ENCODE measurements at regions not wholly inside any gene's neighbourhood (a gene's known extent, or its start where the extent isn't known, plus 50 kb on each side); places are given as distances from the start of the nearest gene placed in this dataset.
A peak's percentile ranks its signal among the peaks of the same experiment; 100 is the strongest.
"Not testable (repeated sequence)": the region's sequence is repeated elsewhere in the genome, so short reads cannot be mapped to it uniquely, and the experiment has no call there.

GRCh38 chr6:150299873-150300485, 68.8 kb upstream of the IYD start:
- no peak overlapping the region for H3K4me3 Mint-ChIP-seq
- H3K27me3 Mint-ChIP-seq: peaks cover 3% of the 10 kb centered on the region
- H3K27ac Mint-ChIP-seq: no peak overlapping the region
- DNase-seq: no peak
- H3K4me1 Mint-ChIP-seq: peaks cover 14% of the 10 kb centered on the region
- POLR2A ChIA-PET: no interaction called here
- peaks cover 18% of the 10 kb centered on the region for H3K9me3 Mint-ChIP-seq
- CTCF ChIA-PET: interaction anchor here (0.7 kb wide), 1 partner anchor 111 kb away, joined by 4 read pairs; no protein-coding TSS in a partner anchor
- no peaks in the 10 kb centered on the region for H3K36me3 Mint-ChIP-seq (ENCODE audit: low read depth)

GRCh38 chr6:150301846-150302519, 66.8 kb upstream of the IYD start:
- CTCF ChIA-PET: interaction anchor here (1.2 to 2.4 kb wide), 2 partner anchors 116 to 231 kb away, joined by 3 to 7 read pairs; no protein-coding TSS in a partner anchor
- no peak for DNase-seq
- POLR2A ChIA-PET: no interaction called here
- peaks cover 11% of the 10 kb centered on the region for H3K9me3 Mint-ChIP-seq
- no peak overlapping the region for H3K27ac Mint-ChIP-seq
- no peak overlapping the region for H3K4me3 Mint-ChIP-seq
- H3K36me3 Mint-ChIP-seq (ENCODE audit: low read depth): no peaks in the 10 kb centered on the region
- H3K4me1 Mint-ChIP-seq: peaks cover 14% of the 10 kb centered on the region
- H3K27me3 Mint-ChIP-seq: peaks cover 6% of the 10 kb centered on the region

- ChIA-PET POLR2A (no interaction called here), CTCF (interaction anchor here (0.8 to 2.4 kb wide), 3 partner anchors 115 to 232 kb away, joined by 3 to 7 read pairs (median 4); no protein-coding TSS in a partner anchor)
- H3K27ac Mint-ChIP-seq: peak overlapping the region; percentile 48
Observed at GRCh38 chr6:150302520-150303176, 66.2 kb upstream of the IYD start.

GRCh38 chr6:150303256-150303655, 65.6 kb upstream of the IYD start:
- H3K27me3 Mint-ChIP-seq: peaks cover 10% of the 10 kb centered on the region
- H3K36me3 Mint-ChIP-seq (ENCODE audit: low read depth): no peaks in the 10 kb centered on the region
- H3K27ac Mint-ChIP-seq: no peak overlapping the region
- DNase-seq: no peak
- ChIA-PET CTCF (interaction anchor here (0.8 to 1.2 kb wide), 2 partner anchors 115 to 223 kb away, joined by 3 to 4 read pairs; no protein-coding TSS in a partner anchor), POLR2A (no interaction called here)
- no peak overlapping the region for H3K4me3 Mint-ChIP-seq
- H3K4me1 Mint-ChIP-seq: peaks cover 14% of the 10 kb centered on the region
- no peaks in the 10 kb centered on the region for H3K9me3 Mint-ChIP-seq

More at GRCh38 chr6:150302520-150303176, 66.2 kb upstream of the IYD start:
- Mint-ChIP-seq H3K4me3 (no peak overlapping the region), H3K9me3 (peaks cover 5% of the 10 kb centered on the region), H3K27me3 (peaks cover 11% of the 10 kb centered on the region), H3K4me1 (peaks cover 14% of the 10 kb centered on the region), H3K36me3 (ENCODE audit: low read depth) (no peaks in the 10 kb centered on the region)
- DNase-seq: no peak

- ChIA-PET CTCF (no interaction called here), POLR2A (no interaction called here)
- Mint-ChIP-seq H3K4me1 (peaks cover 14% of the 10 kb centered on the region), H3K27me3 (peaks cover 10% of the 10 kb centered on the region), H3K9me3 (no peaks in the 10 kb centered on the region), H3K27ac (no peak overlapping the region), H3K4me3 (no peak overlapping the region), H3K36me3 (ENCODE audit: low read depth) (no peaks in the 10 kb centered on the region)
- no peak for DNase-seq
Observed at GRCh38 chr6:150304429-150304828, 64.4 kb upstream of the IYD start.

GRCh38 chr6:150306290-150306689, 62.5 kb upstream of the IYD start:
- POLR2A ChIA-PET: no interaction called here
- H3K9me3 Mint-ChIP-seq: no peaks in the 10 kb centered on the region
- DNase-seq: no peak
- CTCF ChIA-PET: no interaction called here
- no peaks in the 10 kb centered on the region for H3K36me3 Mint-ChIP-seq (ENCODE audit: low read depth)
- peaks cover 10% of the 10 kb centered on the region for H3K27me3 Mint-ChIP-seq
- H3K4me3 Mint-ChIP-seq: no peak overlapping the region
- no peak overlapping the region for H3K27ac Mint-ChIP-seq
- H3K4me1 Mint-ChIP-seq: peaks cover 22% of the 10 kb centered on the region

GRCh38 chr6:150307520-150307919, 61.3 kb upstream of the IYD start:
- peaks cover 15% of the 10 kb centered on the region for H3K4me1 Mint-ChIP-seq
- H3K9me3 Mint-ChIP-seq: no peaks in the 10 kb centered on the region
- H3K4me3 Mint-ChIP-seq: no peak overlapping the region
- H3K27me3 Mint-ChIP-seq: peaks cover 10% of the 10 kb centered on the region
- ChIA-PET CTCF (interaction anchor here (0.5 kb wide), 1 partner anchor 430 kb away, joined by 3 read pairs; no protein-coding TSS in a partner anchor), POLR2A (no interaction called here)
- no peak overlapping the region for H3K27ac Mint-ChIP-seq
- no peak for DNase-seq
- H3K36me3 Mint-ChIP-seq (ENCODE audit: low read depth): no peaks in the 10 kb centered on the region

GRCh38 chr6:150308812-150309645, 59.8 kb upstream of the IYD start:
- H3K4me1 Mint-ChIP-seq: peaks cover 10% of the 10 kb centered on the region
- ChIA-PET POLR2A (no interaction called here), CTCF (no interaction called here)
- no peak overlapping the region for H3K4me3 Mint-ChIP-seq
- DNase-seq: no peak
- no peaks in the 10 kb centered on the region for H3K9me3 Mint-ChIP-seq
- no peak overlapping the region for H3K27ac Mint-ChIP-seq
- H3K27me3 Mint-ChIP-seq: peaks cover 17% of the 10 kb centered on the region
- no peaks in the 10 kb centered on the region for H3K36me3 Mint-ChIP-seq (ENCODE audit: low read depth)

GRCh38 chr6:150310539-150310938, 58.3 kb upstream of the IYD start:
- H3K4me3 Mint-ChIP-seq: no peak overlapping the region
- peaks cover 10% of the 10 kb centered on the region for H3K4me1 Mint-ChIP-seq
- no peak overlapping the region for H3K27ac Mint-ChIP-seq
- ChIA-PET CTCF (no interaction called here), POLR2A (no interaction called here)
- H3K9me3 Mint-ChIP-seq: no peaks in the 10 kb centered on the region
- H3K27me3 Mint-ChIP-seq: peaks cover 17% of the 10 kb centered on the region
- no peaks in the 10 kb centered on the region for H3K36me3 Mint-ChIP-seq (ENCODE audit: low read depth)
- no peak for DNase-seq

- H3K4me3 Mint-ChIP-seq; H3K9me3 Mint-ChIP-seq; H3K36me3 Mint-ChIP-seq (ENCODE audit: low read depth); POLR2A ChIA-PET: not testable (repeated sequence)
- Mint-ChIP-seq H3K27ac (peak overlapping the region; percentile 8), H3K27me3 (peaks cover 15% of the 10 kb centered on the region), H3K4me1 (peaks cover 10% of the 10 kb centered on the region)
- CTCF ChIA-PET: interaction anchor here (0.6 to 0.7 kb wide), 2 partner anchors 117 to 552 kb away, joined by 3 read pairs; no protein-coding TSS in a partner anchor
- peak; percentile 28 for DNase-seq
Observed at GRCh38 chr6:150311149-150311944, 57.5 kb upstream of the IYD start.

GRCh38 chr6:150312395-150312794, 56.4 kb upstream of the IYD start:
- Mint-ChIP-seq H3K27me3 (peaks cover 10% of the 10 kb centered on the region), H3K4me1 (peaks cover 10% of the 10 kb centered on the region), H3K4me3 (no peak overlapping the region), H3K36me3 (ENCODE audit: low read depth) (no peaks in the 10 kb centered on the region), H3K27ac (no peak overlapping the region), H3K9me3 (no peaks in the 10 kb centered on the region)
- DNase-seq: no peak
- POLR2A ChIA-PET: no interaction called here
- CTCF ChIA-PET: interaction anchor here (0.7 kb wide), 1 partner anchor 118 kb away, joined by 3 read pairs; no protein-coding TSS in a partner anchor

GRCh38 chr6:150312844-150313584, 55.8 kb upstream of the IYD start:
- H3K27me3 Mint-ChIP-seq: peaks cover 6% of the 10 kb centered on the region
- no peak for DNase-seq
- POLR2A ChIA-PET: no interaction called here
- peaks cover 10% of the 10 kb centered on the region for H3K4me1 Mint-ChIP-seq
- H3K9me3 Mint-ChIP-seq: no peaks in the 10 kb centered on the region
- H3K4me3 Mint-ChIP-seq: no peak overlapping the region
- no peak overlapping the region for H3K27ac Mint-ChIP-seq
- H3K36me3 Mint-ChIP-seq (ENCODE audit: low read depth): no peaks in the 10 kb centered on the region
- CTCF ChIA-PET: interaction anchor here (0.9 kb wide), 1 partner anchor 242 kb away, joined by 4 read pairs; no protein-coding TSS in a partner anchor

Measured in activated CD4-positive, alpha-beta memory T cell treated with anti-CD3 and anti-CD28 coated beads, Interleukin-2, amount 10 ng/mL, durations not matched to agents 7 days and 5 days (primary cell).